ENCODE measurements at regions not wholly inside any gene's neighbourhood (a gene's known extent, or its start where the extent isn't known, plus 50 kb on each side); places are given as distances from the start of the nearest gene placed in this dataset.

DNA sequence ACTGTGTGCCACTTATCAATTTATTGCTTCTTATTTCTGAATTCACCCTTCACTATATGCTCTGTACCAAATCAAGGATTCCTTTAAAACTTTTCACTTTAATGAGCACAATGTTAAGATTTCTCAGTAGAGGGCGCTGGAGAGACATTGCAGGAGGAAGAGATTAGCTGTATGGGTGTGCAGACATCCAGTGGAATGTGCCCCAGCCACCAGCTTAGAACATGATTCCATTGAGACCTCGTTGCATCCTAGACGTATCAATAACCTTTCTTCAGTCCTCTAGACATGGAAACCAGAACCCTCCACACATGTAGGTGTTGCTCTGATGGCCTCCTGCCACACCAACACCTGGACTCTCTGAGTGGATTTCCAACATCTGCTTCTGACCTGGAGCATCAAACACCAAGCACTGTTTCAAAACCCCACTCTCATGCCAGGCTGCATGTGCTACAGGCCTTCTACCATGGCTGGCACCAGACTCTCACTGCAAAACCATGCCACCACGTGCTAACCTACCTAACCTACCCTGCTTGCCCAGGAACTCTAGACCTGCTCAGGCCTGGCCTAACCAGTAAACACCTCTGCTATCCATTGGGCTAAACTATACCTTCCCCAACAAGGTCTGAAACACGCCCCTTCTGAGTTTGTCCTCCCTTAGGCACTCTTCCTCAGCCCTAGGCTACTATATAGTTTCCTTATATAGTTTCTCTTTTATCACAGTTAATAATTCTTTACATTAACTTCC is 633.2 kb upstream of the PKDCC start:
- Histone ChIP-seq H3K4me1 (ENCODE audit: insufficient read depth, low read length) (no peaks in the 10 kb centered on the region), H3K36me3 (ENCODE audit: insufficient read depth, low read length) (no peaks in the 10 kb centered on the region), H3K9me3 (ENCODE audit: control insufficient read depth in 1 of 2, low read length in 2 of 2) (no peaks in the 10 kb centered on the region), H3K4me3 (ENCODE audit: low read length in 2 of 2) (no peak overlapping the region), H3K27ac (ENCODE audit: low read depth, low read length) (no peak overlapping the region), H3K27me3 (ENCODE audit: insufficient read depth, low read length) (no peaks in the 10 kb centered on the region)
- ChIA-PET POLR2A (ENCODE audit: partially characterized antibody) (no interaction called here), CTCF (ENCODE audit: partially characterized antibody) (no interaction called here)
- intact Hi-C loops (cut with micrococcal nuclease) = no loop called here
- H3K27me3 Mint-ChIP-seq = peaks cover 0 to 2% of the 10 kb centered on the region in 2 donors
- H3K27ac Mint-ChIP-seq = no peak overlapping the region
- no peaks in the 10 kb centered on the region for H3K4me1 Mint-ChIP-seq
- H3K4me3 Mint-ChIP-seq = no peak overlapping the region
- DNase-seq = no peak
- peaks cover 0 to 4% (median 2%) of the 10 kb centered on the region in 8 donors for H3K9me3 Mint-ChIP-seq
- no peaks in the 10 kb centered on the region for H3K36me3 Mint-ChIP-seq

DNA sequence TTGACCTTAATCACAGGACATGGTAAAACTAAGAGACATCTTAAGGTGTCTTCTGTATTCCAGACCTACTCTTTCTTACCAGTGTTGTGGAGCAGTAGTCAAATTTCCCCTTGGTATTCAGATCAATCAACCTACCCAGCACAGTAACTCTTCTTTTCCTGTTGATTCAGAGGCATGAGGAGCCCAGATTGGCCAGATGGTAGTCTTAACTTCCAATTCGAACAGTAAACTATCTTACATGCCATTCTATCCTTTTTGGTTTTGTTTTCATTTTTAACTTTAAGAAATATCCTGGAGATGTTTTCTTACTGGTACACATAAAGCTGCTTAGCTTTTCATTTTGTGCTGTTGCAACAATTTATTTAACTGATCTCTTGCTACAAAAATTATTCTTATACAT is 630.3 kb upstream of the PKDCC start:
- Mint-ChIP-seq H3K4me1 (no peaks in the 10 kb centered on the region), H3K9me3 (peaks cover 0 to 2% (median 0%) of the 10 kb centered on the region in 8 donors), H3K27ac (no peak overlapping the region), H3K4me3 (no peak overlapping the region), H3K36me3 (no peaks in the 10 kb centered on the region), H3K27me3 (no peaks in the 10 kb centered on the region)
- ChIA-PET CTCF (ENCODE audit: partially characterized antibody) (no interaction called here), POLR2A (ENCODE audit: partially characterized antibody) (no interaction called here)
- H3K9me3 ChIP-seq (ENCODE audit: control insufficient read depth in 1 of 2, low read length in 2 of 2) = no peaks in the 10 kb centered on the region
- no peak for DNase-seq
- no peaks in the 10 kb centered on the region for H3K4me1 ChIP-seq (ENCODE audit: insufficient read depth, low read length)
- intact Hi-C loops (cut with micrococcal nuclease) = no loop called here
- no peak overlapping the region for H3K4me3 ChIP-seq (ENCODE audit: low read length in 2 of 2)
- H3K27me3 ChIP-seq (ENCODE audit: insufficient read depth, low read length) = no peaks in the 10 kb centered on the region
- H3K36me3 ChIP-seq (ENCODE audit: insufficient read depth, low read length) = no peaks in the 10 kb centered on the region
- no peak overlapping the region for H3K27ac ChIP-seq (ENCODE audit: low read depth, low read length)

GRCh38 chr2:41420219-41420618 is 627.6 kb upstream of the PKDCC start:
- H3K27me3 Mint-ChIP-seq = no peaks in the 10 kb centered on the region
- H3K4me3 Mint-ChIP-seq = no peak overlapping the region
- intact Hi-C loops (cut with micrococcal nuclease) = no loop called here
- H3K36me3 Mint-ChIP-seq = no peaks in the 10 kb centered on the region
- no peaks in the 10 kb centered on the region for H3K27me3 ChIP-seq (ENCODE audit: insufficient read depth, low read length)
- ChIA-PET CTCF (ENCODE audit: partially characterized antibody) (no interaction called here), POLR2A (ENCODE audit: partially characterized antibody) (interaction anchor here (0.6 kb wide), 1 partner anchor 583 kb away, joined by 3 read pairs; no protein-coding TSS in a partner anchor)
- no peak for DNase-seq
- H3K36me3 ChIP-seq (ENCODE audit: insufficient read depth, low read length) = no peaks in the 10 kb centered on the region
- no peak overlapping the region for H3K4me3 ChIP-seq (ENCODE audit: low read length in 2 of 2)
- no peaks in the 10 kb centered on the region for H3K4me1 Mint-ChIP-seq
- no peaks in the 10 kb centered on the region for H3K9me3 ChIP-seq (ENCODE audit: control insufficient read depth in 1 of 2, low read length in 2 of 2)
- peaks cover 0 to 8% (median 4%) of the 10 kb centered on the region in 8 donors for H3K9me3 Mint-ChIP-seq
- H3K27ac ChIP-seq (ENCODE audit: low read depth, low read length) = no peak overlapping the region
- H3K27ac Mint-ChIP-seq = no peak overlapping the region
- H3K4me1 ChIP-seq (ENCODE audit: insufficient read depth, low read length) = no peaks in the 10 kb centered on the region

- no peak for DNase-seq
- POLR2A ChIA-PET (ENCODE audit: partially characterized antibody) = no interaction called here
- Mint-ChIP-seq H3K4me1 (no peaks in the 10 kb centered on the region), H3K36me3 (no peaks in the 10 kb centered on the region), H3K9me3 (peaks cover 0 to 8% (median 4%) of the 10 kb centered on the region in 8 donors), H3K27me3 (no peaks in the 10 kb centered on the region), H3K4me3 (no peak overlapping the region), H3K27ac (no peak overlapping the region)
- Histone ChIP-seq H3K27ac (ENCODE audit: low read depth, low read length) (no peak overlapping the region), H3K9me3 (ENCODE audit: control insufficient read depth in 1 of 2, low read length in 2 of 2) (no peaks in the 10 kb centered on the region), H3K27me3 (ENCODE audit: insufficient read depth, low read length) (no peaks in the 10 kb centered on the region), H3K36me3 (ENCODE audit: insufficient read depth, low read length) (no peaks in the 10 kb centered on the region), H3K4me3 (ENCODE audit: low read length in 2 of 2) (no peak overlapping the region), H3K4me1 (ENCODE audit: insufficient read depth, low read length) (no peaks in the 10 kb centered on the region)
- CTCF ChIA-PET (ENCODE audit: partially characterized antibody) = no interaction called here
- intact Hi-C loops (cut with micrococcal nuclease) = no loop called here
These were observed 626.9 kb upstream of the PKDCC start for GRCh38 chr2:41420872-41421271.

DNA sequence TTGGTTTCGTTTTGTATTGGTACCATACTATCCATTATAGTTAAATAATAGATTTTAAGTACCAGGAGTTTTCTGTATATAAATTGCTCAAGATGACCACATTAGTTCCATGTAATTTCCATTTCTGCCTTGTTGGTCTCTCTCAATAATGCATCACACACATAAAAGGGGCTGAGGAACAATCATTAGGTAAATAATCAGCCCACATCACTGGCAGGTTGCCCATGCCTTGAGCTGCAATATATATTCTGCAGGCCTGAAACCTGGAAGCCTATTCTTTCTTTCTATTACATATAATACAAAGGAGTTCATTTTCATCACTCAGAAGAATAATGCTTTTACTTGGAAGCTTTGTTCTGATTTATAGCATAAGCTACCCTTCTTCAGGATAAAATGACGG is 616.1 kb upstream of the PKDCC start:
- Mint-ChIP-seq H3K4me1 (no peaks in the 10 kb centered on the region), H3K27ac (no peak overlapping the region), H3K9me3 (peaks cover 0 to 5% (median 0%) of the 10 kb centered on the region in 8 donors), H3K36me3 (no peaks in the 10 kb centered on the region), H3K4me3 (no peak overlapping the region), H3K27me3 (no peaks in the 10 kb centered on the region)
- intact Hi-C loops (cut with micrococcal nuclease) = no loop called here
- no peak overlapping the region for H3K27ac ChIP-seq (ENCODE audit: low read depth, low read length)
- no peaks in the 10 kb centered on the region for H3K27me3 ChIP-seq (ENCODE audit: insufficient read depth, low read length)
- no peaks in the 10 kb centered on the region for H3K36me3 ChIP-seq (ENCODE audit: insufficient read depth, low read length)
- no peak for DNase-seq
- CTCF ChIA-PET (ENCODE audit: partially characterized antibody) = no interaction called here
- H3K4me3 ChIP-seq (ENCODE audit: low read length in 2 of 2) = no peak overlapping the region
- POLR2A ChIA-PET (ENCODE audit: partially characterized antibody) = no interaction called here
- no peaks in the 10 kb centered on the region for H3K4me1 ChIP-seq (ENCODE audit: insufficient read depth, low read length)
- H3K9me3 ChIP-seq (ENCODE audit: control insufficient read depth in 1 of 2, low read length in 2 of 2) = no peaks in the 10 kb centered on the region

DNA sequence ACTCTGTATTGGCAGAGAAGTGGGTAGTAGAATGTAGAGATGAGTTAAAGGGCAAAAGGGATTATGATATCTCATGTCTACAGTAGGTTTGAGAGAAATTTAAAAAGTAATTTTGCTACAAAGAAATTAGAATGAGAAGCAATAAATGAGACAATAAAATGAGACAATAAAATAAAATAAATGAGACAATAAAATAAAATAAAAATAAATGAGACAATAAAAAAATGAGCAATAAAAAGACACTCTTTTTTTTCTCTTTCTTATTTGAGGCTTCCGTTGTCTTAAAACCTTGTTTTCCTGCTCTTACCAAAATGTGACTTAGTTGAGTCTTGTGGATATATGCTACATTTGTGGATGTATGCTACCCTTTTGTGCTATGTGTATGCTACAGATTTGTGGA is 615.4 kb upstream of the PKDCC start:
- CTCF ChIA-PET (ENCODE audit: partially characterized antibody) = no interaction called here
- H3K27me3 Mint-ChIP-seq = no peaks in the 10 kb centered on the region

DNA sequence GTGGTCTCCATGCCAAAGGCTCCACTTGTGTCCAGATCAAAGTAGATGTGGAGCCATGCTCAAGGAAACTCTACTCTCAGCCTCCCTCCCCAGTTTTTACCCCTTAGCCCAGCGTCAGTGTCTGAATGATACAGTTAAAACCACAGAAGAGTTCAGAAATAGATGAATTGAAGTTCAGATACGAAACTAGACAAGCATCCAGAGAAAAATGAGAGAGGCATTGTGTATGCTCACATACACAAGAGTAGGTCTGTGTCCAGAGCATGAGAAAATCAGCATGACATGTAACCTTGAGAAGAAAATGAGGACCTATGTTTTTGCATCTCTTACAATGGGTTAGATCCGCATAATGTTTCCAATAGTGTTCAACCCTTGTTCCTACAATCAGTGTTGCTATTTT is 612.8 kb upstream of the PKDCC start:
- intact Hi-C loops (cut with micrococcal nuclease) = no loop called here

More for the DNA sequence above, 615.4 kb upstream of the PKDCC start:
- Histone ChIP-seq H3K9me3 (ENCODE audit: control insufficient read depth in 1 of 2, low read length in 2 of 2) (no peaks in the 10 kb centered on the region), H3K36me3 (ENCODE audit: insufficient read depth, low read length) (no peaks in the 10 kb centered on the region), H3K4me3 (ENCODE audit: low read length in 2 of 2) (no peak overlapping the region), H3K27ac (ENCODE audit: low read depth, low read length) (no peak overlapping the region), H3K27me3 (ENCODE audit: insufficient read depth, low read length) (no peaks in the 10 kb centered on the region), H3K4me1 (ENCODE audit: insufficient read depth, low read length) (no peaks in the 10 kb centered on the region)
- no peaks in the 10 kb centered on the region for H3K36me3 Mint-ChIP-seq
- no peak for DNase-seq
- H3K27ac Mint-ChIP-seq = no peak overlapping the region
- no peaks in the 10 kb centered on the region for H3K4me1 Mint-ChIP-seq
- no peak overlapping the region for H3K4me3 Mint-ChIP-seq
- peaks cover 0 to 4% (median 0%) of the 10 kb centered on the region in 8 donors for H3K9me3 Mint-ChIP-seq
- POLR2A ChIA-PET (ENCODE audit: partially characterized antibody) = no interaction called here
- intact Hi-C loops (cut with micrococcal nuclease) = no loop called here

More for the DNA sequence above, 612.8 kb upstream of the PKDCC start:
- Mint-ChIP-seq H3K4me1 (no peaks in the 10 kb centered on the region), H3K4me3 (no peak overlapping the region), H3K36me3 (no peaks in the 10 kb centered on the region), H3K9me3 (peaks cover 0 to 5% (median 0%) of the 10 kb centered on the region in 8 donors), H3K27me3 (no peaks in the 10 kb centered on the region), H3K27ac (no peak overlapping the region)
- Histone ChIP-seq H3K9me3 (ENCODE audit: control insufficient read depth in 1 of 2, low read length in 2 of 2) (no peaks in the 10 kb centered on the region), H3K27ac (ENCODE audit: low read depth, low read length) (no peak overlapping the region), H3K4me1 (ENCODE audit: insufficient read depth, low read length) (no peaks in the 10 kb centered on the region), H3K4me3 (ENCODE audit: low read length in 2 of 2) (no peak overlapping the region), H3K36me3 (ENCODE audit: insufficient read depth, low read length) (no peaks in the 10 kb centered on the region), H3K27me3 (ENCODE audit: insufficient read depth, low read length) (no peaks in the 10 kb centered on the region)
- ChIA-PET POLR2A (ENCODE audit: partially characterized antibody) (no interaction called here), CTCF (ENCODE audit: partially characterized antibody) (no interaction called here)
- no peak for DNase-seq

All from CD4-positive, alpha-beta memory T cell (primary cell).